CD4-positive, alpha-beta T cell (primary cell): ENCODE measurements at regions not wholly inside any gene's neighbourhood (a gene's known extent, or its start where the extent isn't known, plus 50 kb on each side); places are given as distances from the start of the nearest gene placed in this dataset.

Experiments used
- ATAC-seq: fragments of 200-7000 bp; cut with Tn5 transposase; one replicate; pipeline ENCODE4 v1.10.0; 2022; ENCODE audit warnings: mild to moderate bottlenecking; ENCODE audit not compliant: poor library complexity
- CTCF ChIA-PET: fragments of 350-600 bp; sonication (Branson Sonifier 250); formaldehyde crosslinking; loops from one replicate; lab custom pipeline; 2021; ENCODE audit warnings: antibody characterized with exemption, inconsistent platforms; lab: Charles Lee
- POLR2A ChIA-PET: fragments of 350-600 bp; sonication (Branson Sonifier 250); formaldehyde crosslinking; loops from one replicate; lab custom pipeline; 2021; ENCODE audit warnings: antibody characterized with exemption, inconsistent platforms; lab: Charles Lee
- DNase-seq, 14 experiments: peaks; one replicate each; pipeline ENCODE4 v3.0.0-alpha.2; 2013 to 2020; ENCODE audit warnings: mixed read lengths in 2 of 14
- H3K27ac ChIP-seq, 2 donors: one replicate each; pipeline versions ENCODE4 v1.5.1 to v1.7.0; 2013; ENCODE audit warnings: low read length in 2 of 2, low read depth in 1 of 2, mild to moderate bottlenecking in 1 of 2
- H3K27me3 ChIP-seq, 2 experiments: 1 replicate in 1 of 2; 2 replicates in 1 of 2; pipeline versions ENCODE4 v1.6.1 to v1.7.0; 2013; ENCODE audit warnings: low read length in 2 of 2, control low read depth in 1 of 2, mild to moderate bottlenecking in 1 of 2, moderate library complexity in 1 of 2; ENCODE audit not compliant: insufficient read depth in 2 of 2, control insufficient read depth in 1 of 2
- H3K36me3 ChIP-seq: one replicate; pipeline ENCODE4 v1.6.1; 2013; ENCODE audit warnings: low read length, control low read depth; ENCODE audit not compliant: insufficient read depth
- H3K4me1 ChIP-seq: one replicate; pipeline ENCODE4 v1.6.1; 2013; ENCODE audit warnings: low read length, control low read depth; ENCODE audit not compliant: insufficient read depth
- H3K4me3 ChIP-seq: one replicate; pipeline ENCODE4 v1.5.1; 2013; ENCODE audit warnings: mild to moderate bottlenecking, low read length, moderate library complexity
- H3K9me3 ChIP-seq, 2 experiments: 1 replicate in 1 of 2; 2 replicates in 1 of 2; pipeline versions ENCODE4 v1.6.1 to v1.7.0; 2013; ENCODE audit warnings: low read length in 2 of 2, mild to moderate bottlenecking in 2 of 2, control low read depth in 1 of 2, moderate library complexity in 1 of 2; ENCODE audit not compliant: control insufficient read depth in 1 of 2, insufficient read depth in 1 of 2
- H3K27ac Mint-ChIP-seq: one replicate; pipeline ENCODE4 v1.8.0; 2020; ENCODE audit warnings: mixed read lengths
- H3K27me3 Mint-ChIP-seq: one replicate; pipeline ENCODE4 v1.8.0; 2021; ENCODE audit warnings: mixed read lengths
- H3K36me3 Mint-ChIP-seq: one replicate; pipeline ENCODE4 v1.8.0; 2021; ENCODE audit warnings: low read depth, mixed read lengths
- H3K4me1 Mint-ChIP-seq: one replicate; pipeline ENCODE4 v1.8.0; 2021; ENCODE audit warnings: low read depth, mixed read lengths
- H3K4me3 Mint-ChIP-seq: one replicate; pipeline ENCODE4 v1.8.0; 2020; ENCODE audit warnings: mild to moderate bottlenecking, mixed read lengths
- H3K9me3 Mint-ChIP-seq: one replicate; pipeline ENCODE4 v1.8.0; 2020; ENCODE audit warnings: mixed read lengths
- CTCF ChIP-seq: fragments of 200-600 bp; IDR thresholded peaks from one replicate; pipeline ENCODE4 v1.8.0; 2022; ENCODE audit warnings: antibody characterized with exemption, mild to moderate bottlenecking
- intact Hi-C, 2 experiments: fragments of 100-400 bp; cut with DNase I in 1 of 2; cut with micrococcal nuclease in 1 of 2; formaldehyde crosslinking; loops; one replicate each; pipeline versions ENCODE4 v1.15.1 to v1.9.0; 2023 to 2025; cut with DNase I, micrococcal nuclease

GRCh38 chr12:81968421-81968820 is 209.3 kb upstream of the PPFIA2 start:
- Mint-ChIP-seq H3K4me1 (no peaks in the 10 kb centered on the region), H3K9me3 (no peaks in the 10 kb centered on the region), H3K27me3 (no peaks in the 10 kb centered on the region), H3K4me3 (no peak overlapping the region), H3K36me3 (no peaks in the 10 kb centered on the region), H3K27ac (no peak overlapping the region)
- H3K27me3 ChIP-seq, result no peaks in the 10 kb centered on the region
- H3K4me1 ChIP-seq, result no peaks in the 10 kb centered on the region
- CTCF ChIA-PET, result no interaction called here
- no peak overlapping the region for H3K4me3 ChIP-seq
- no peak for TF ChIP-seq CTCF
- ATAC-seq, result no peak
- DNase-seq, result no peak
- intact Hi-C loops, result no loop called here
- POLR2A ChIA-PET, result no interaction called here
- no peaks in the 10 kb centered on the region for H3K36me3 ChIP-seq
- H3K9me3 ChIP-seq, result peaks cover 0 to 4% of the 10 kb centered on the region in 2 experiments
- H3K27ac ChIP-seq, result no peak overlapping the region

GRCh38 chr12:81963636-81964035 is 204.5 kb upstream of the PPFIA2 start:
- TF ChIP-seq CTCF, result no peak
- Mint-ChIP-seq H3K4me1 (no peaks in the 10 kb centered on the region), H3K27ac (no peak overlapping the region), H3K27me3 (no peaks in the 10 kb centered on the region), H3K36me3 (no peaks in the 10 kb centered on the region), H3K4me3 (no peak overlapping the region), H3K9me3 (no peaks in the 10 kb centered on the region)
- intact Hi-C loops, result no loop called here
- Histone ChIP-seq H3K9me3 (no peaks in the 10 kb centered on the region), H3K4me1 (no peaks in the 10 kb centered on the region), H3K27me3 (no peaks in the 10 kb centered on the region), H3K4me3 (no peak overlapping the region), H3K27ac (no peak overlapping the region), H3K36me3 (no peaks in the 10 kb centered on the region)
- ATAC-seq (no peak), DNase-seq (no peak)
- ChIA-PET POLR2A (no interaction called here), CTCF (no interaction called here)

- Histone ChIP-seq H3K27me3 (no peaks in the 10 kb centered on the region), H3K36me3 (no peaks in the 10 kb centered on the region), H3K9me3 (no peaks in the 10 kb centered on the region), H3K4me3 (no peak overlapping the region), H3K4me1 (no peaks in the 10 kb centered on the region), H3K27ac (no peak overlapping the region)
- TF ChIP-seq CTCF, result no peak
- Mint-ChIP-seq H3K27ac (no peak overlapping the region), H3K36me3 (no peaks in the 10 kb centered on the region), H3K9me3 (no peaks in the 10 kb centered on the region), H3K4me1 (no peaks in the 10 kb centered on the region), H3K27me3 (no peaks in the 10 kb centered on the region), H3K4me3 (no peak overlapping the region)
- intact Hi-C loops, result no loop called here
- DNase-seq, result no peak
- no peak for ATAC-seq
- CTCF ChIA-PET, result no interaction called here
- POLR2A ChIA-PET, result no interaction called here
Measured at GRCh38 chr12:81963026-81963425, 203.9 kb upstream of the PPFIA2 start.
